Trophoblast cell (in vitro differentiated cells and primary cell): ENCODE measurements at regions not wholly inside any gene's neighbourhood (a gene's known extent, or its start where the extent isn't known, plus 50 kb on each side); places are given as distances from the start of the nearest gene placed in this dataset.

Source experiments
- DNase-seq, 2 donors: peaks; one replicate each; pipeline ENCODE4 v3.0.0-alpha.2; 2016
- H2AFZ ChIP-seq: 2 replicates; pipeline ENCODE4 v1.6.1; 2013; ENCODE audit warnings: low read length, moderate library complexity, mild to moderate bottlenecking; ENCODE audit not compliant: insufficient read depth, poor library complexity
- H2AK5ac ChIP-seq: 2 replicates; pipeline ENCODE4 v1.6.1; 2013; ENCODE audit warnings: mild to moderate bottlenecking, low read length
- H2BK120ac ChIP-seq: 2 replicates; pipeline ENCODE4 v1.6.1; 2013; ENCODE audit warnings: low read length, mild to moderate bottlenecking, moderate library complexity; ENCODE audit not compliant: insufficient read depth, poor library complexity
- H2BK12ac ChIP-seq: 2 replicates; pipeline ENCODE4 v1.6.1; 2013; ENCODE audit warnings: mild to moderate bottlenecking, low read length, moderate library complexity
- H2BK5ac ChIP-seq: 2 replicates; pipeline ENCODE4 v1.6.1; 2013; ENCODE audit warnings: low read length, low read depth, moderate library complexity, mild to moderate bottlenecking; ENCODE audit not compliant: poor library complexity
- H3K14ac ChIP-seq: 2 replicates; pipeline ENCODE4 v1.6.1; 2013; ENCODE audit warnings: mild to moderate bottlenecking, low read length
- H3K18ac ChIP-seq: 2 replicates; pipeline ENCODE4 v1.6.1; 2013; ENCODE audit warnings: mild to moderate bottlenecking, low read length
- H3K23ac ChIP-seq: 2 replicates; pipeline ENCODE4 v1.6.1; 2013; ENCODE audit warnings: low read length
- H3K27ac ChIP-seq: 2 replicates; pipeline ENCODE4 v1.5.1; 2013; ENCODE audit warnings: low read depth, mild to moderate bottlenecking, inconsistent platforms, low read length, moderate library complexity
- H3K27me3 ChIP-seq: 2 replicates; pipeline ENCODE4 v1.6.1; 2013; ENCODE audit warnings: inconsistent platforms, mild to moderate bottlenecking, low read length, moderate library complexity; ENCODE audit not compliant: insufficient read depth
- H3K36me3 ChIP-seq, 2 experiments: 1 replicate in 1 of 2; 2 replicates in 1 of 2; pipeline ENCODE4 v1.6.1; 2013; ENCODE audit warnings: low read length in 2 of 2, mild to moderate bottlenecking in 2 of 2, moderate library complexity in 1 of 2; ENCODE audit not compliant: insufficient read depth in 2 of 2, control insufficient read depth in 1 of 2
- H3K4ac ChIP-seq: 2 replicates; pipeline ENCODE4 v1.6.1; 2013; ENCODE audit warnings: low read depth, mild to moderate bottlenecking, low read length, moderate library complexity
- H3K4me1 ChIP-seq, 2 experiments: 1 replicate in 1 of 2; 2 replicates in 1 of 2; pipeline ENCODE4 v1.6.1; 2013; ENCODE audit warnings: low read length in 2 of 2, mild to moderate bottlenecking in 2 of 2, moderate library complexity in 1 of 2; ENCODE audit not compliant: insufficient read depth in 2 of 2, control insufficient read depth in 1 of 2
- H3K4me2 ChIP-seq: 2 replicates; pipeline ENCODE4 v1.6.1; 2013; ENCODE audit warnings: inconsistent platforms, mild to moderate bottlenecking, low read length, moderate library complexity
- H3K4me3 ChIP-seq: 2 replicates; pipeline ENCODE4 v1.5.1; 2013; ENCODE audit warnings: mild to moderate bottlenecking, low read depth, low read length, inconsistent platforms
- H3K79me1 ChIP-seq: one replicate; pipeline ENCODE4 v1.6.1; 2013; ENCODE audit warnings: low read length
- H3K79me2 ChIP-seq: 2 replicates; pipeline ENCODE4 v1.6.1; 2013; ENCODE audit warnings: low read length, mild to moderate bottlenecking; ENCODE audit not compliant: control insufficient read depth, insufficient read depth, poor library complexity
- H3K9ac ChIP-seq: 2 replicates; pipeline ENCODE4 v1.6.1; 2013; ENCODE audit warnings: mild to moderate bottlenecking, low read length
- H3K9me3 ChIP-seq: 2 replicates; pipeline ENCODE4 v1.6.1; 2013; ENCODE audit warnings: low read depth, mild to moderate bottlenecking, control low read depth, inconsistent platforms, low read length; ENCODE audit not compliant: insufficient read depth
- H4K12ac ChIP-seq: 2 replicates; pipeline ENCODE4 v1.6.1; 2013; ENCODE audit warnings: low read depth, mild to moderate bottlenecking, low read length, moderate library complexity
- H4K8ac ChIP-seq: 2 replicates; pipeline ENCODE4 v1.6.1; 2013; ENCODE audit warnings: low read depth, mild to moderate bottlenecking, low read length, moderate library complexity
- H4K91ac ChIP-seq: one replicate; pipeline ENCODE4 v1.6.1; 2013; ENCODE audit warnings: low read depth, mild to moderate bottlenecking, low read length, moderate library complexity
- WGBS: extraction: QIAGEN DNeasy Blood & Tissue Kit; methylation state at CpG from one replicate; pipeline ENCODE4 v1.1.7; 2013; ENCODE audit warnings: missing lambda C conversion rate; ENCODE audit not compliant: insufficient read length, insufficient coverage; ENCODE audit errors: extremely low coverage; 5-methylcytosine and 5-hydroxymethylcytosine counted together

DNA sequence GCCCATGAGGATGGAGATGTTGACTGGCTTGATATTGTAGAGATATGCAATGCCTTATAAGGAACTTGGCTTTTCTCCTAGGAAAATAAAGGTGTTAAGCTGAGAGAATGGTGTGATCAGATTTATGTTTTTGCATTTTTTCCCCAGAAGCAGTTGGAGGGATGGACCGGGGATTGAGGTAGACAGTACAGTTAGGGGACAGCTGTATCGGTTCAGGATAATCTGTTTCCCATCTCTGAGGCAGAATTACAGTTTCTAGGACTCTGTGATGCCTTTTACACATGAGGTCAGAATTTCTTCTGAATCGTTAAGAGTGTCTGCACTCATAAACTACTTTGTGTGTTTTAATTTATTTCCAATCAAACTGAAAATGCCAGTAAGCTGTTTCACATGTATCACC, 261.5 kb downstream of the CYRIA start:
- H4K8ac ChIP-seq: no peak overlapping the region
- no peak overlapping the region for H2AFZ ChIP-seq
- H3K4me1 ChIP-seq: peaks cover 8 to 11% of the 10 kb centered on the region in 2 experiments
- no CpG with 5 or more reads among the region's 3 CpGs for WGBS
- H3K36me3 ChIP-seq: no peaks in the 10 kb centered on the region
- no peak overlapping the region for H2AK5ac ChIP-seq
- no peak overlapping the region for H3K23ac ChIP-seq
- H3K9me3 ChIP-seq: no peaks in the 10 kb centered on the region
- no peak for DNase-seq
- H2BK12ac ChIP-seq: no peak overlapping the region
- no peak overlapping the region for H3K4me3 ChIP-seq
- H2BK5ac ChIP-seq: no peak overlapping the region
- H3K27me3 ChIP-seq: no peaks in the 10 kb centered on the region
- no peak overlapping the region for H2BK120ac ChIP-seq
- H3K14ac ChIP-seq: no peak overlapping the region
- no peaks in the 10 kb centered on the region for H3K79me1 ChIP-seq
- no peak overlapping the region for H4K91ac ChIP-seq
- H3K9ac ChIP-seq: no peak overlapping the region
- H3K27ac ChIP-seq: no peak overlapping the region
- H4K12ac ChIP-seq: no peak overlapping the region
- H3K4ac ChIP-seq: no peak overlapping the region
- no peaks in the 10 kb centered on the region for H3K79me2 ChIP-seq
- H3K18ac ChIP-seq: no peak overlapping the region
- H3K4me2 ChIP-seq: no peak overlapping the region

DNA sequence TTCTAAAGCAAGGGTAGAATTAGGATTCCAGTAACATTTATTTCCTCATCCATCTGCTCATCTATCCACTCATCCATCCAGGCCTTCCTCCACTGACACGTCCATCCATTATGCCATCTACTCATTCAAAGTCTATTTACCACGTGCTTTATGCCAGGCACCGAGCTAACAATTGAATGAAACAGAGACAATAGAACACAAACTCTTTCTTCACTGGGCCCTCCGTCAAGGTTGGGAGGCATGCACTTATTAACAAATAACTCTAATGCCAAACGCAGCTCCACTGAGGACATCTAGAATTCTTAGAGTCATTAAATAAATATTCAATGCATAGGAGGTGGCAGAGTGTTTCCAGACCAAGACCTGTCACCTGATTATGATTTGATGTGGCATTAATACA, 262.7 kb downstream of the CYRIA start:
- no peaks in the 10 kb centered on the region for H3K79me2 ChIP-seq
- no peak overlapping the region for H2BK120ac ChIP-seq
- H3K27ac ChIP-seq: no peak overlapping the region
- H3K79me1 ChIP-seq: no peaks in the 10 kb centered on the region
- H3K23ac ChIP-seq: no peak overlapping the region
- H3K14ac ChIP-seq: no peak overlapping the region
- no peak overlapping the region for H4K91ac ChIP-seq
- H3K18ac ChIP-seq: no peak overlapping the region
- H2AFZ ChIP-seq: no peak overlapping the region
- H2BK5ac ChIP-seq: no peak overlapping the region
- H2BK12ac ChIP-seq: no peak overlapping the region
- peaks cover 5 to 6% of the 10 kb centered on the region in 2 experiments for H3K4me1 ChIP-seq
- H3K4me3 ChIP-seq: no peak overlapping the region
- no peak overlapping the region for H4K8ac ChIP-seq
- no peaks in the 10 kb centered on the region for H3K36me3 ChIP-seq
- H3K4ac ChIP-seq: no peak overlapping the region
- H4K12ac ChIP-seq: no peak overlapping the region
- no peak overlapping the region for H2AK5ac ChIP-seq
- WGBS: no CpG with 5 or more reads among the region's 5 CpGs
- H3K9ac ChIP-seq: no peak overlapping the region
- no peak overlapping the region for H3K4me2 ChIP-seq
- DNase-seq: no peak
- H3K9me3 ChIP-seq: no peaks in the 10 kb centered on the region
- H3K27me3 ChIP-seq: no peaks in the 10 kb centered on the region

DNA sequence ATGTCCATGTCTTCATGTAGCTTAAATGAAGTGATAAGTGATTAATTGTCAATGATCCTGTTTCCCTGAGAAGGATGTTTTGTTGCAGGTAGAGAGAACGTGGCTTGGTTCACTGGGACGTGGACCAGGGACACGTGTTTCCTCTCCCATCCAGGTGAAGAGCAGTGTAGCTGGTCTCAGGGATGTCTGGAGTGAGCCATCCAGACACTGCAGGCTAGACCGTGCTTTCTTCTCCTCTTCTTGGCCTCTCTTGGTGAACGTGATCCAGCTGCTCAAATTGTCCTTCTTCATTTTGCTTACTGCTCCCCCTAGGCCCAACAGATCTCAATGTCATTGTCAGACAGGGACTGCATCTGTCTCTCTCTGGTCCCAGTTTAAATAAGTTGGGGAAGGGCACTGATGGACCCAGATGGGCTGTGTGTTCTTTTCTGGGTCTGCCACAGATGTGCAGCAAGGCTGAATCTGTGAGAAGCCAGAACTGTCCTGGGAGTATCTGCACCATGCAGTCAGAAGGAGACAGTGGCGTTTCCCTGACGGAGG, 263.8 kb downstream of the CYRIA start:
- no peak overlapping the region for H2AFZ ChIP-seq
- no peak overlapping the region for H3K9ac ChIP-seq
- H3K4ac ChIP-seq: no peak overlapping the region
- no peak overlapping the region for H2BK12ac ChIP-seq
- H3K36me3 ChIP-seq: no peaks in the 10 kb centered on the region
- H3K79me2 ChIP-seq: no peaks in the 10 kb centered on the region
- no peak overlapping the region for H2BK120ac ChIP-seq
- no peak overlapping the region for H4K8ac ChIP-seq
- no peaks in the 10 kb centered on the region for H3K79me1 ChIP-seq
- no CpG with 5 or more reads among the region's 7 CpGs for WGBS
- H3K27me3 ChIP-seq: no peaks in the 10 kb centered on the region
- H3K27ac ChIP-seq: no peak overlapping the region
- no peak overlapping the region for H3K14ac ChIP-seq
- H2BK5ac ChIP-seq: no peak overlapping the region
- no peak overlapping the region for H2AK5ac ChIP-seq
- H3K4me1 ChIP-seq: peaks cover 5 to 6% of the 10 kb centered on the region in 2 experiments
- no peak overlapping the region for H3K4me3 ChIP-seq
- H4K12ac ChIP-seq: no peak overlapping the region
- H3K9me3 ChIP-seq: no peaks in the 10 kb centered on the region
- H4K91ac ChIP-seq: no peak overlapping the region
- no peak overlapping the region for H3K4me2 ChIP-seq
- no peak overlapping the region for H3K23ac ChIP-seq
- DNase-seq: no peak
- no peak overlapping the region for H3K18ac ChIP-seq

DNA sequence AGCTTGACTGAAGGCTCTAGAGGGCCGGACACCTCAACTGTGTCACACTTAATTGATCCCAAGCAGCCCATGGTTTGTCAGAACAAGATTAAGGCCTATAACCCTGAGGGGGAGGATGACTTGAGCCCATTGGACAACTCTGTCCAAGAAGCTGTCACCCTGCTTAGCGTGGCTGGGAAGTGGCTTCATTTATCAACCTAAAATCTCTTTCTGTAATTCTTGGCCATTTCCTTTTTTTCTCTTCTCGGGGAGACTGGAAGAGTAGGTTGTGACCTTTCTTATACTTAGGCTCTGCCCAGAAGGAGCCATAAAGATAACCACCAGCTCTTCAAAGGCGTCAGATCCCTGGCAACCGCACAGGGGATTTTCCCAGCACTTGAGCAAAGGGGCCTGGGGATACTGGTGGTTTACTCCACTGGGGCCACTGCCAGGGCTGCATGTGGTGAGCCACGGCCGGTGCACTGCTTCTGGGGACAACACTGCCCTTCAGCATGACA, 265.5 kb downstream of the CYRIA start:
- Histone ChIP-seq H4K12ac (no peak overlapping the region), H3K27me3 (no peaks in the 10 kb centered on the region), H4K91ac (no peak overlapping the region), H3K4me1 (peaks cover 5 to 6% of the 10 kb centered on the region in 2 experiments), H3K36me3 (no peaks in the 10 kb centered on the region), H3K79me2 (no peaks in the 10 kb centered on the region), H2AFZ (no peak overlapping the region), H3K9ac (no peak overlapping the region), H3K27ac (no peak overlapping the region), H3K14ac (no peak overlapping the region), H2AK5ac (no peak overlapping the region), H3K9me3 (peaks cover 5% of the 10 kb centered on the region), H4K8ac (no peak overlapping the region), H3K79me1 (no peaks in the 10 kb centered on the region), H3K4me3 (no peak overlapping the region), H2BK120ac (no peak overlapping the region), H3K4ac (no peak overlapping the region), H3K23ac (no peak overlapping the region), H3K4me2 (no peak overlapping the region), H2BK5ac (no peak overlapping the region), H2BK12ac (no peak overlapping the region), H3K18ac (no peak overlapping the region)
- no CpG with 5 or more reads among the region's 7 CpGs for WGBS
- no peak for DNase-seq
